GM10266 (cell line): ENCODE measurements at regions not wholly inside any gene's neighbourhood (a gene's known extent, or its start where the extent isn't known, plus 50 kb on each side); places are given as distances from the start of the nearest gene placed in this dataset.

Experiments
- DNase-seq: peaks from one replicate; pipeline ENCODE4 v3.0.0; 2012; ENCODE audit errors: extremely low spot score
- CTCF ChIP-seq: IDR thresholded peaks from 2 replicates; pipeline ENCODE4 v1.5.1; 2012; ENCODE audit warnings: mild to moderate bottlenecking, low read depth; ENCODE audit not compliant: control insufficient read depth, insufficient read depth; ENCODE audit errors: missing control alignments

GRCh38 chr4:38560340-38560739 lies 103.7 kb upstream of the KLF3 start:
- no peak for DNase-seq
- TF ChIP-seq CTCF, result no peak

GRCh38 chr4:38560768-38561558 lies 103.0 kb upstream of the KLF3 start:
- peak; percentile 58 for DNase-seq
- TF ChIP-seq CTCF, result no peak

GRCh38 chr4:38562751-38563198 lies 101.2 kb upstream of the KLF3 start:
- DNase-seq, result peak; percentile 15
- no peak for TF ChIP-seq CTCF

GRCh38 chr4:38563707-38564495 lies 100.1 kb upstream of the KLF3 start:
- no peak for DNase-seq
- no peak for TF ChIP-seq CTCF

- no peak for DNase-seq
- TF ChIP-seq CTCF, result no peak
Measured at GRCh38 chr4:38565271-38566199, 98.5 kb upstream of the KLF3 start.

- DNase-seq, result no peak
- TF ChIP-seq CTCF, result no peak
Measured at GRCh38 chr4:38566806-38567398, 97.1 kb upstream of the KLF3 start.
